ENCODE measurements at regions not wholly inside any gene's neighbourhood (a gene's known extent, or its start where the extent isn't known, plus 50 kb on each side); places are given as distances from the start of the nearest gene placed in this dataset.

DNA sequence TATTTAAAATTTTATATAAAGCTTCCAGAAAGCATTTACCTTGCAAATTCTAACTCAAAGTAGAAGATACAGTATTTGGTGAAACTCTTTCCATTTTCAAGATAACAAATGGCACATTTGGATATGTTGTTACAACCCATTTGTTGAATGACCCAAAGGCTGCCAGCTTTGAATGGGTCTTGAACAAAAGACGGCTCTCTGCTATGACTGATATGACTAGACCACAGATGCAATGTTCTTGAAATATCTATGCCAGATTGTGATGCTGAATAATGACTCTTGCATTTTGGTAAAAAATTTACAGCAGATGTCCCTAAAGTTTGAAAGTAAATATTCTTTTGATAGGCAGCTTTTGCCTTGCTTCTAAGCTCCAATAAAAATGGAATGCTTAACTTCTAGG is 99.6 kb downstream of the HTR1B start:
- H3K27me3 ChIP-seq (ENCODE audit: control insufficient read depth in 4 of 4, insufficient read depth in 4 of 4, low read length in 3 of 4): no peaks in the 10 kb centered on the region
- no peak for DNase-seq (ENCODE audit: low spot score)
- TF ChIP-seq RAD21 (IDR thresholded peaks at IDR 0.05): no peak
- TF ChIP-seq, protein P1, sequence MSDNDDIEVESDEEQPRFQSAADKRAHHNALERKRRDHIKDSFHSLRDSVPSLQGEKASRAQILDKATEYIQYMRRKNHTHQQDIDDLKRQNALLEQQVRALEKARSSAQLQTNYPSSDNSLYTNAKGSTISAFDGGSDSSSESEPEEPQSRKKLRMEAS (IDR thresholded peaks at IDR 0.05): no peak
- no peak for TF ChIP-seq NR2F2 (IDR thresholded peaks at IDR 0.05)
- no peak for TF ChIP-seq JUND (IDR thresholded peaks at IDR 0.05)
- TF ChIP-seq REST (IDR thresholded peaks at IDR 0.05): no peak
- TF ChIP-seq RXRA (IDR thresholded peaks at IDR 0.05): no peak
- no peak for TF ChIP-seq HNF4G (IDR thresholded peaks at IDR 0.05)
- TF ChIP-seq, protein P2, sequence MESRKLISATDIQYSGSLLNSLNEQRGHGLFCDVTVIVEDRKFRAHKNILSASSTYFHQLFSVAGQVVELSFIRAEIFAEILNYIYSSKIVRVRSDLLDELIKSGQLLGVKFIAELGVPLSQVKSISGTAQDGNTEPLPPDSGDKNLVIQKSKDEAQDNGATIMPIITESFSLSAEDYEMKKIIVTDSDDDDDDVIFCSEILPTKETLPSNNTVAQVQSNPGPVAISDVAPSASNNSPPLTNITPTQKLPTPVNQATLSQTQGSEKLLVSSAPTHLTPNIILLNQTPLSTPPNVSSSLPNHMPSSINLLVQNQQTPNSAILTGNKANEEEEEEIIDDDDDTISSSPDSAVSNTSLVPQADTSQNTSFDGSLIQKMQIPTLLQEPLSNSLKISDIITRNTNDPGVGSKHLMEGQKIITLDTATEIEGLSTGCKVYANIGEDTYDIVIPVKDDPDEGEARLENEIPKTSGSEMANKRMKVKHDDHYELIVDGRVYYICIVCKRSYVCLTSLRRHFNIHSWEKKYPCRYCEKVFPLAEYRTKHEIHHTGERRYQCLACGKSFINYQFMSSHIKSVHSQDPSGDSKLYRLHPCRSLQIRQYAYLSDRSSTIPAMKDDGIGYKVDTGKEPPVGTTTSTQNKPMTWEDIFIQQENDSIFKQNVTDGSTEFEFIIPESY (IDR thresholded peaks at IDR 0.05): no peak
- 76% methylated on average over 1 of the region's 1 CpG for WGBS
- H3K9me3 ChIP-seq (ENCODE audit: control insufficient read depth in 4 of 4, low read length in 3 of 4): peaks cover 0 to 7% (median under 1%) of the 10 kb centered on the region in 4 donors
- no peak overlapping the region for H3K4me3 ChIP-seq (ENCODE audit: low read depth in 1 of 3, low read length in 3 of 3)
- H3K36me3 ChIP-seq (ENCODE audit: control insufficient read depth in 4 of 4, insufficient read depth in 3 of 4, low read depth in 1 of 4, low read length in 3 of 4): no peaks in the 10 kb centered on the region
- H3K4me1 ChIP-seq (ENCODE audit: control insufficient read depth in 4 of 4, insufficient read depth in 4 of 4, low read length in 3 of 4): no peaks in the 10 kb centered on the region
- no peak overlapping the region for H3K27ac ChIP-seq (ENCODE audit: low read depth in 1 of 2, low read length in 2 of 2)
- H3K9ac ChIP-seq (ENCODE audit: low read depth in 1 of 2, low read length in 2 of 2): no peak overlapping the region

GRCh38 chr6:77362055-77362454 is 101.2 kb downstream of the HTR1B start:
- Histone ChIP-seq H3K36me3 (ENCODE audit: control insufficient read depth in 4 of 4, insufficient read depth in 3 of 4, low read depth in 1 of 4, low read length in 3 of 4) (no peaks in the 10 kb centered on the region), H3K9ac (ENCODE audit: low read depth in 1 of 2, low read length in 2 of 2) (no peak overlapping the region), H3K27me3 (ENCODE audit: control insufficient read depth in 4 of 4, insufficient read depth in 4 of 4, low read length in 3 of 4) (no peaks in the 10 kb centered on the region), H3K9me3 (ENCODE audit: control insufficient read depth in 4 of 4, low read length in 3 of 4) (peaks cover 0 to 7% (median under 1%) of the 10 kb centered on the region in 4 donors), H3K4me1 (ENCODE audit: control insufficient read depth in 4 of 4, insufficient read depth in 4 of 4, low read length in 3 of 4) (no peaks in the 10 kb centered on the region), H3K27ac (ENCODE audit: low read depth in 1 of 2, low read length in 2 of 2) (no peak overlapping the region), H3K4me3 (ENCODE audit: low read depth in 1 of 3, low read length in 3 of 3) (no peak overlapping the region)
- 88% methylated on average over 2 of the region's 2 CpGs for WGBS
- TF ChIP-seq GABPA (IDR thresholded peaks at IDR 0.05 in 1 of 2, conservative IDR thresholded peaks at IDR 0.05 in 1 of 2): no peak
- TF ChIP-seq TAF1 (conservative IDR thresholded peaks at IDR 0.05): no peak
- no peak for TF ChIP-seq FOXA1 (IDR thresholded peaks at IDR 0.05)
- TF ChIP-seq, protein P3, sequence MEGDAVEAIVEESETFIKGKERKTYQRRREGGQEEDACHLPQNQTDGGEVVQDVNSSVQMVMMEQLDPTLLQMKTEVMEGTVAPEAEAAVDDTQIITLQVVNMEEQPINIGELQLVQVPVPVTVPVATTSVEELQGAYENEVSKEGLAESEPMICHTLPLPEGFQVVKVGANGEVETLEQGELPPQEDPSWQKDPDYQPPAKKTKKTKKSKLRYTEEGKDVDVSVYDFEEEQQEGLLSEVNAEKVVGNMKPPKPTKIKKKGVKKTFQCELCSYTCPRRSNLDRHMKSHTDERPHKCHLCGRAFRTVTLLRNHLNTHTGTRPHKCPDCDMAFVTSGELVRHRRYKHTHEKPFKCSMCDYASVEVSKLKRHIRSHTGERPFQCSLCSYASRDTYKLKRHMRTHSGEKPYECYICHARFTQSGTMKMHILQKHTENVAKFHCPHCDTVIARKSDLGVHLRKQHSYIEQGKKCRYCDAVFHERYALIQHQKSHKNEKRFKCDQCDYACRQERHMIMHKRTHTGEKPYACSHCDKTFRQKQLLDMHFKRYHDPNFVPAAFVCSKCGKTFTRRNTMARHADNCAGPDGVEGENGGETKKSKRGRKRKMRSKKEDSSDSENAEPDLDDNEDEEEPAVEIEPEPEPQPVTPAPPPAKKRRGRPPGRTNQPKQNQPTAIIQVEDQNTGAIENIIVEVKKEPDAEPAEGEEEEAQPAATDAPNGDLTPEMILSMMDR (IDR thresholded peaks at IDR 0.05; ENCODE audit: low read depth, low read length, missing input control): no peak
- no peak for TF ChIP-seq HNF4G (IDR thresholded peaks at IDR 0.05)
- no peak for TF ChIP-seq FOXA2 (IDR thresholded peaks at IDR 0.05)
- TF ChIP-seq NR2F2 (IDR thresholded peaks at IDR 0.05): no peak
- TF ChIP-seq, protein P2 (IDR thresholded peaks at IDR 0.05): no peak
- TF ChIP-seq REST (IDR thresholded peaks at IDR 0.05): no peak
- TF ChIP-seq EGR1 (IDR thresholded peaks at IDR 0.05; ENCODE audit: low read depth in 2 of 2): no peak
- no peak for TF ChIP-seq SP1 (IDR thresholded peaks at IDR 0.05)
- no peak for TF ChIP-seq RXRA (IDR thresholded peaks at IDR 0.05)
- TF ChIP-seq, protein P4, sequence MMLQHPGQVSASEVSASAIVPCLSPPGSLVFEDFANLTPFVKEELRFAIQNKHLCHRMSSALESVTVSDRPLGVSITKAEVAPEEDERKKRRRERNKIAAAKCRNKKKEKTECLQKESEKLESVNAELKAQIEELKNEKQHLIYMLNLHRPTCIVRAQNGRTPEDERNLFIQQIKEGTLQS (IDR thresholded peaks at IDR 0.05): no peak
- TF ChIP-seq, protein P1 (IDR thresholded peaks at IDR 0.05): no peak
- TF ChIP-seq RAD21 (IDR thresholded peaks at IDR 0.05): no peak
- no peak for TF ChIP-seq YY1 (IDR thresholded peaks at IDR 0.05)
- TF ChIP-seq JUND (IDR thresholded peaks at IDR 0.05): no peak
- no peak for TF ChIP-seq HNF4A (conservative IDR thresholded peaks at IDR 0.05)
- no peak for DNase-seq (ENCODE audit: low spot score)

Measured in liver (tissue), 8 donors.